Progenitor cell of endocrine pancreas (in vitro differentiated cells): ENCODE measurements at regions not wholly inside any gene's neighbourhood (a gene's known extent, or its start where the extent isn't known, plus 50 kb on each side); places are given as distances from the start of the nearest gene placed in this dataset.

Experiments used
- DNase-seq: peaks from one replicate; pipeline ENCODE4 v3.0.0; 2021; ENCODE audit warnings: low spot score; ENCODE audit not compliant: unreplicated experiment
- H3K27ac Mint-ChIP-seq: 2 replicates; pipeline ENCODE4 v1.8.0; 2021; ENCODE audit warnings: mild to moderate bottlenecking, moderate library complexity, mixed read lengths
- H3K27me3 Mint-ChIP-seq: 2 replicates; pipeline ENCODE4 v1.8.0; 2021; ENCODE audit warnings: mixed read lengths
- H3K36me3 Mint-ChIP-seq: 2 replicates; pipeline ENCODE4 v1.8.0; 2022; ENCODE audit warnings: mixed read lengths; ENCODE audit not compliant: insufficient read depth
- H3K4me1 Mint-ChIP-seq: 2 replicates; pipeline ENCODE4 v1.8.0; 2021; ENCODE audit warnings: low read depth, mixed read lengths
- H3K4me3 Mint-ChIP-seq: 2 replicates; pipeline ENCODE4 v1.8.0; 2021; ENCODE audit warnings: low read depth, mild to moderate bottlenecking, moderate library complexity, mixed read lengths
- H3K9me3 Mint-ChIP-seq: 2 replicates; pipeline ENCODE4 v1.8.0; 2021; ENCODE audit warnings: low read depth, mixed read lengths
- TF ChIP-seq, protein P1 (sequence below): fragments of 200-600 bp; sonication (generic); IDR thresholded peaks from one replicate; pipeline ENCODE4 v1.5.0; 2021; ENCODE audit warnings: antibody characterized with exemption, mild to moderate bottlenecking; ENCODE audit not compliant: unreplicated experiment

DNA sequence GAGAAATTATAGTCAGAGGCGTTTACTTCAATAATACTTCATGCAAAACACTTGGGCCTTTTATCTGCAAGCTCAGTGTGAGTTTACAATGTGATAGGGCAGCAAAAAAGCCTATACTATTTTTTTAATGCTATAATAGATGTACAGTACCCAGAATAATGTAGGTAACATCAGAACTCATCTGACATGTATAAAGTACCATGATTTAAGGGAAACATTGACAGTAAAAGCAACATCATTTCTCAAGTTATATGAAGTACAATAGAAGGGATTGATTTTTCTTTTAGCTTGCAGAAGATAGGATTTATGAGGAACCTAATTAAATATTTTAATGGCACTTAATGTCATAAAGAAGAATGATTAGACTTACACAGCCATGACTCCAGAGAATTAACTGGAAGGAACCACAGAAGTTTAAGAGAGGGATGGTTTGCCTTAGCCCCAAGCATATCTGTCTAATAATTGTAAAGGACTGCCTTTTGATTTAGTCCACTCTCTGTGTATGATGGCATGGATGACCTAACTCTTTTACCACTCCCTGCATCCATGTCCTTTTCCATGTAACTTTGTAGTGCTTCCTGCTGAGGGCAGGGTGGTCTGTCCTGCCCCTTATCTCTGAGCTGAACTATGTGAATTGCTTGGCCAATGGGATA, 55.9 kb upstream of the MIS18BP1 start:
- Mint-ChIP-seq H3K27me3 (no peaks in the 10 kb centered on the region), H3K4me1 (peaks cover 1% of the 10 kb centered on the region), H3K9me3 (peaks cover 3% of the 10 kb centered on the region), H3K4me3 (no peak overlapping the region), H3K36me3 (no peaks in the 10 kb centered on the region), H3K27ac (no peak overlapping the region)
- TF ChIP-seq, protein P1, sequence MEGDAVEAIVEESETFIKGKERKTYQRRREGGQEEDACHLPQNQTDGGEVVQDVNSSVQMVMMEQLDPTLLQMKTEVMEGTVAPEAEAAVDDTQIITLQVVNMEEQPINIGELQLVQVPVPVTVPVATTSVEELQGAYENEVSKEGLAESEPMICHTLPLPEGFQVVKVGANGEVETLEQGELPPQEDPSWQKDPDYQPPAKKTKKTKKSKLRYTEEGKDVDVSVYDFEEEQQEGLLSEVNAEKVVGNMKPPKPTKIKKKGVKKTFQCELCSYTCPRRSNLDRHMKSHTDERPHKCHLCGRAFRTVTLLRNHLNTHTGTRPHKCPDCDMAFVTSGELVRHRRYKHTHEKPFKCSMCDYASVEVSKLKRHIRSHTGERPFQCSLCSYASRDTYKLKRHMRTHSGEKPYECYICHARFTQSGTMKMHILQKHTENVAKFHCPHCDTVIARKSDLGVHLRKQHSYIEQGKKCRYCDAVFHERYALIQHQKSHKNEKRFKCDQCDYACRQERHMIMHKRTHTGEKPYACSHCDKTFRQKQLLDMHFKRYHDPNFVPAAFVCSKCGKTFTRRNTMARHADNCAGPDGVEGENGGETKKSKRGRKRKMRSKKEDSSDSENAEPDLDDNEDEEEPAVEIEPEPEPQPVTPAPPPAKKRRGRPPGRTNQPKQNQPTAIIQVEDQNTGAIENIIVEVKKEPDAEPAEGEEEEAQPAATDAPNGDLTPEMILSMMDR: no peak
- DNase-seq: no peak
